HCT116 (cell line): ENCODE measurements at regions not wholly inside any gene's neighbourhood (a gene's known extent, or its start where the extent isn't known, plus 50 kb on each side); places are given as distances from the start of the nearest gene placed in this dataset.

Source experiments
- ATAC-seq: fragments of 200-7000 bp; cut with Tn5 transposase; 2 replicates; pipeline ENCODE4 v1.9.1; 2020; ENCODE audit warnings: mild to moderate bottlenecking, moderate library complexity
- BruUV-seq: library from RNA; stranded (reverse); fragments of 400-500 nt; replicated peaks from 2 replicates; lab custom pipeline; 2021; lab: Mats Ljungman, UMichigan
- CTCF ChIA-PET: fragments of 300-600 bp; sonication (Branson Sonifier 250); formaldehyde crosslinking; loops from one replicate; lab custom pipeline; 2021; ENCODE audit warnings: antibody characterized with exemption; lab: Charles Lee
- POLR2A ChIA-PET: fragments of 300-600, 350-600 bp; sonication (Branson Sonifier 250); formaldehyde crosslinking; loops from one replicate; lab custom pipeline; 2021; ENCODE audit warnings: antibody characterized with exemption; lab: Charles Lee
- RAD21 ChIA-PET, 2 experiments: fragments of 300-600 bp; sonication (Branson Sonifier 250); formaldehyde crosslinking; loops; one replicate each; lab custom pipeline; 2023; ENCODE audit warnings: low total read pairs in 2 of 2; ENCODE audit not compliant: uncharacterized antibody in 2 of 2, unreplicated experiment in 2 of 2, low non-redundant PET in 1 of 2; lab: Charles Lee
- DNase-seq: peaks from one replicate; pipeline ENCODE4 v3.0.0-alpha.2; 2010; ENCODE audit warnings: low read depth, low spot score
- H2AFZ ChIP-seq: fragments of 200-600 bp; shearing (Covaris generic), sonication (generic); 2 replicates; pipeline ENCODE4 v1.6.1; 2017; ENCODE audit warnings: low read depth, mixed run types, mixed read lengths, antibody characterized with exemption, low read length; ENCODE audit not compliant: poor library complexity, severe bottlenecking
- H3K27ac ChIP-seq: 2 replicates; pipeline ENCODE4 v1.5.1; 2012; ENCODE audit warnings: low read depth, low read length
- H3K27me3 ChIP-seq: fragments of 200-600 bp; sonication (generic); 2 replicates; pipeline ENCODE4 v1.6.1; 2016; ENCODE audit warnings: mixed run types, low read length, mixed read lengths; ENCODE audit not compliant: insufficient read depth
- H3K36me3 ChIP-seq, 2 experiments: fragments of 200-500 bp in 1 of 2; fragments of 200-600 bp in 1 of 2; sonication (Bioruptor generic) in 1 of 2; sonication (generic) in 1 of 2; 2 replicates each; pipeline versions ENCODE4 v1.5.1 to v1.6.1; 2014 to 2016; ENCODE audit warnings: low read length in 2 of 2, inconsistent platforms in 1 of 2, mixed read lengths in 1 of 2, mixed run types in 1 of 2; ENCODE audit not compliant: insufficient read depth in 2 of 2, control insufficient read depth in 1 of 2
- H3K4me1 ChIP-seq, 2 experiments: fragments of 200-600 bp in 1 of 2; sonication (generic) in 1 of 2; 2 replicates each; pipeline versions ENCODE4 v1.5.1 to v1.6.1; 2012 to 2017; ENCODE audit warnings: low read length in 2 of 2, inconsistent platforms in 1 of 2, mild to moderate bottlenecking in 1 of 2, mixed read lengths in 1 of 2, mixed run types in 1 of 2, moderate library complexity in 1 of 2; ENCODE audit not compliant: insufficient read depth in 2 of 2, control insufficient read depth in 1 of 2
- H3K4me2 ChIP-seq: fragments of 200-600 bp; sonication (generic); 2 replicates; pipeline ENCODE4 v1.6.1; 2017; ENCODE audit warnings: mixed run types, low read length, mixed read lengths
- H3K4me3 ChIP-seq, 2 experiments: fragments of 200-600 bp in 1 of 2; sonication (generic) in 1 of 2; replicated peaks in 1 of 2; 2 replicates each; pipeline ENCODE4 v1.5.1; 2011 to 2016; ENCODE audit warnings: low read length in 2 of 2, control low read depth in 1 of 2, low read depth in 1 of 2, mild to moderate bottlenecking in 1 of 2, mixed read lengths in 1 of 2, mixed run types in 1 of 2
- H3K79me2 ChIP-seq: fragments of 200-600 bp; sonication (generic); 2 replicates; pipeline ENCODE4 v1.6.1; 2017; ENCODE audit warnings: mild to moderate bottlenecking, mixed run types, low read length, moderate library complexity, mixed read lengths; ENCODE audit not compliant: insufficient read depth
- H3K9ac ChIP-seq: fragments of 200-600 bp; sonication (generic); 2 replicates; pipeline ENCODE4 v1.6.1; 2016; ENCODE audit warnings: low read length, mixed read lengths
- H3K9me2 ChIP-seq: fragments of 200-600 bp; sonication (generic), shearing (Covaris generic); 2 replicates; pipeline ENCODE4 v1.6.1; 2017; ENCODE audit warnings: mixed run types, mild to moderate bottlenecking, moderate library complexity; ENCODE audit not compliant: insufficient read depth
- H3K9me3 ChIP-seq, 2 experiments: fragments of 200-500 bp in 1 of 2; fragments of 200-600 bp in 1 of 2; sonication (Bioruptor generic) in 1 of 2; sonication (generic) in 1 of 2; 2 replicates each; pipeline ENCODE4 v1.6.1; 2014 to 2017; ENCODE audit warnings: low read length in 2 of 2, mixed read lengths in 2 of 2, inconsistent platforms in 1 of 2, low read depth in 1 of 2, mild to moderate bottlenecking in 1 of 2, mixed run types in 1 of 2, moderate library complexity in 1 of 2; ENCODE audit not compliant: control insufficient read depth in 1 of 2, insufficient read depth in 1 of 2
- H4K20me1 ChIP-seq: fragments of 200-600 bp; sonication (generic), shearing (Covaris generic); 2 replicates; pipeline ENCODE4 v1.6.1; 2017; ENCODE audit warnings: mixed run types, mild to moderate bottlenecking, moderate library complexity; ENCODE audit not compliant: insufficient read depth
- CEBPB ChIP-seq: IDR thresholded peaks from 2 replicates; pipeline ENCODE4 v1.6.1; 2012; ENCODE audit warnings: low read depth
- CTCF ChIP-seq, 3 experiments: fragments of 200-600 bp in 1 of 3; sonication (generic) in 1 of 3; IDR thresholded peaks in 2 of 3; conservative IDR thresholded peaks in 1 of 3; 2 replicates each; pipeline ENCODE4 v1.5.1; 2012 to 2017; ENCODE audit warnings: low read depth in 2 of 3, low read length in 2 of 3, antibody characterized with exemption in 1 of 3, borderline replicate concordance in 1 of 3, control low read depth in 1 of 3, mild to moderate bottlenecking in 1 of 3, mixed read lengths in 1 of 3, mixed run types in 1 of 3, moderate library complexity in 1 of 3; ENCODE audit not compliant: insufficient read depth in 1 of 3
- EGR1 ChIP-seq: IDR thresholded peaks from 2 replicates; pipeline ENCODE4 v1.6.1; 2012; ENCODE audit warnings: low read depth
- ELF1 ChIP-seq: IDR thresholded peaks from 2 replicates; pipeline ENCODE4 v1.6.1; 2012; ENCODE audit warnings: low read depth, borderline replicate concordance
- EZH2 ChIP-seq: fragments of 200-600 bp; sonication (generic); IDR thresholded peaks from 2 replicates; pipeline ENCODE4 v1.6.1; 2017; ENCODE audit warnings: antibody characterized with exemption, mixed run types
- EZH2phosphoT487 ChIP-seq: fragments of 200-600 bp; IDR thresholded peaks from 2 replicates; pipeline ENCODE4 v1.6.1; 2018; ENCODE audit warnings: antibody characterized with exemption, borderline replicate concordance
- JUND ChIP-seq: IDR thresholded peaks from 2 replicates; pipeline ENCODE4 v1.6.1; 2012
- MAX ChIP-seq: IDR thresholded peaks from 2 replicates; pipeline ENCODE4 v1.6.1; 2012
- POLR2AphosphoS5 ChIP-seq: IDR thresholded peaks from 2 replicates; pipeline ENCODE4 v1.6.1; 2011; ENCODE audit warnings: mild to moderate bottlenecking, low read depth, low read length, moderate library complexity
- RAD21 ChIP-seq: IDR thresholded peaks from 2 replicates; pipeline ENCODE4 v1.6.1; 2012; ENCODE audit warnings: low read depth, mild to moderate bottlenecking
- REST ChIP-seq: IDR thresholded peaks from 2 replicates; pipeline ENCODE4 v1.6.1; 2012; ENCODE audit warnings: low read depth
- SIN3A ChIP-seq: IDR thresholded peaks from 2 replicates; pipeline ENCODE4 v1.6.1; 2012; ENCODE audit warnings: low read depth
- SP1 ChIP-seq: IDR thresholded peaks from 2 replicates; pipeline ENCODE4 v1.6.1; 2012; ENCODE audit warnings: low read depth
- SRF ChIP-seq: IDR thresholded peaks from 2 replicates; pipeline ENCODE4 v1.6.1; 2012; ENCODE audit warnings: low read depth
- TCF7L2 ChIP-seq: IDR thresholded peaks from 2 replicates; pipeline ENCODE4 v1.7.0; 2011; ENCODE audit warnings: borderline replicate concordance, inconsistent platforms; ENCODE audit not compliant: insufficient read depth, insufficient read length; ENCODE audit errors: extremely low read depth
- ZFX ChIP-seq: fragments of 450-650 bp; IDR thresholded peaks from 2 replicates; pipeline ENCODE4 v1.6.1; 2017
- ZNF274 ChIP-seq: fragments of 200-500 bp; sonication (Bioruptor generic); IDR thresholded peaks from 2 replicates; pipeline ENCODE4 v1.6.1; 2014; ENCODE audit warnings: mild to moderate bottlenecking, low read depth, low read length, inconsistent platforms
- intact Hi-C: fragments of 100-400 bp; cut with micrococcal nuclease; formaldehyde crosslinking; loops from 2 replicates; pipeline ENCODE4 v1.10.0; 2022
- TF ChIP-seq, protein P1 (sequence below): IDR thresholded peaks from 2 replicates; pipeline ENCODE4 v1.6.1; 2012

DNA sequence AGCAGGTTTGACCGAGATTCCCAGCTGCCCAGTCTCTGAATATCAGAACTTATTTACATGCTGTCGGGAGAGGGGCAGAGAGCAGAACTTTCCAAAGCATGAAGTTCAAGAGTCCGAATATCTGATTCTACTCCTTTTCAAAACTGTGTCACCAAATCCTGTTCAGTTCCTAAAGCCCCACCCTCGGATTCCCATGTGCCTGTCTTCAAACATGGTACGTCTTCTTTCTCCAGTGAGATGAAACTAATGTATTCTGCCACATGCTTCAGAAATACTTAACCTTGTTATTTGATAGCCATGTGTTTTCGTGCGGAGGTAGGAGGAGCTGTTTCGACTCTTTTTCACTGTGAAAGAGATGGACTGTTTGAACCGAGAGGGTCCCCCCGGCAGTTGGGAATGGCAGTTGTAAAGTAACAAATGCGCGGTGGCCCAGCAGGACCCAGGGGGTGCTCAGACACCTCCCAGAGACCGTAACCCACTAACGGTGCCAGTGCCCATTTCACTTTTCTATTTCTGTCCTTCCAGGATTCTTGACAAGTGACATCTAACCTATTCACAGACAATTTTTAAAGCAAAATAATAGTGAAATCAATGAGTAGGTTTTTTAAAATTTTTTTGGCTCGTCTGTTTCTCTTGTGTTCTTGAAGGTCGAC lies 67.2 kb downstream of the ZBTB18 start:
- ATAC-seq = no peak
- Histone ChIP-seq H3K4me1 (no peaks in the 10 kb centered on the region), H3K9me3 (no peaks in the 10 kb centered on the region), H2AFZ (no peak overlapping the region), H3K9me2 (no peaks in the 10 kb centered on the region), H3K27ac (no peak overlapping the region), H3K4me2 (no peak overlapping the region), H3K9ac (no peak overlapping the region)
- DNase-seq = no peak
- TF ChIP-seq, protein P1, sequence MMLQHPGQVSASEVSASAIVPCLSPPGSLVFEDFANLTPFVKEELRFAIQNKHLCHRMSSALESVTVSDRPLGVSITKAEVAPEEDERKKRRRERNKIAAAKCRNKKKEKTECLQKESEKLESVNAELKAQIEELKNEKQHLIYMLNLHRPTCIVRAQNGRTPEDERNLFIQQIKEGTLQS = no peak
- TF ChIP-seq CTCF (IDR thresholded peaks at IDR 0.05 in 2 of 3, conservative IDR thresholded peaks at IDR 0.05 in 1 of 3; ENCODE audit: borderline replicate concordance in 1 of 3, insufficient read depth in 1 of 3, low read depth in 2 of 3, low read length in 2 of 3) (no peak), ELF1 (no peak), ZFX (no peak), SRF (no peak), EGR1 (no peak), SIN3A (no peak), CEBPB (no peak), MAX (no peak), EZH2phosphoT487 (no peak), REST (no peak), EZH2 (no peak), POLR2AphosphoS5 (no peak), JUND (no peak), SP1 (no peak), ZNF274 (no peak), RAD21 (no peak), TCF7L2 (no peak)
- TF ChIP-seq, all 23 proteins: peak for 0
- Histone ChIP-seq H3K79me2 (no peaks in the 10 kb centered on the region), H4K20me1 (no peaks in the 10 kb centered on the region), H3K27me3 (peaks cover 87% of the 10 kb centered on the region), H3K36me3 (no peaks in the 10 kb centered on the region), H3K4me3 (no peak overlapping the region)
- ChIA-PET CTCF (no interaction called here), RAD21 (no interaction called here), POLR2A (no interaction called here)
- intact Hi-C loops = no loop called here
- no TSS peak for BruUV-seq
